NT2/D1 (cell line): ENCODE measurements at regions not wholly inside any gene's neighbourhood (a gene's known extent, or its start where the extent isn't known, plus 50 kb on each side); places are given as distances from the start of the nearest gene placed in this dataset.

Source experiments
- SUZ12 ChIP-seq: IDR thresholded peaks from 2 replicates; pipeline ENCODE4 v1.6.1; 2011; ENCODE audit not compliant: insufficient read length, insufficient read depth; ENCODE audit errors: extremely low read depth
- YY1 ChIP-seq: IDR thresholded peaks from 2 replicates; pipeline ENCODE4 v1.6.1; 2011; ENCODE audit not compliant: insufficient read length, insufficient read depth
- ZNF274 ChIP-seq: IDR thresholded peaks from 2 replicates; pipeline ENCODE4 v1.6.1; 2011; ENCODE audit warnings: mild to moderate bottlenecking, low read depth, low read length

DNA sequence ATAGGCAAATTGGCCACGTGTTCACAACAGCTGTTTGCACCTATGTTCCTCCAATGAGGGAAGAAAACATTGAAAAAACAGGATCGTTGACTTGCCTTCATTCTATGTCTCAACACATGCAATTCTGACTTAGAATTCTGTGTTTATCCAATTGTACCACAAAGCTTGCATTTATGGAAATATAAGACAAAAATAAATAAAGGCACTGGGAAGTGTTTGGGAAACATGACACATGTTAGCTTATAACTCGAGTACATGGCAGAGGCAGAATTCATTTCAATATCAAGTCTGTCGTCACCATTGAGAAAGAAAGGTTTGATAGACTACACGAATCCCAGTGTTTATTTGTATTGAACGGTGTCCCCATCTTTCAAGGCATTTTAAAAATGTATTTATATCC is 291.2 kb downstream of the AHR start:
- TF ChIP-seq YY1 (no peak), ZNF274 (no peak), SUZ12 (no peak)
